Mesendoderm (in vitro differentiated cells): ENCODE measurements at regions not wholly inside any gene's neighbourhood (a gene's known extent, or its start where the extent isn't known, plus 50 kb on each side); places are given as distances from the start of the nearest gene placed in this dataset.
A peak's percentile ranks its signal among the peaks of the same experiment; 100 is the strongest.

Source experiments
- DNase-seq: peaks from one replicate; pipeline ENCODE4 v3.0.0; 2013
- H2AK5ac ChIP-seq: 2 replicates; pipeline ENCODE4 v1.6.1; 2013; ENCODE audit warnings: low read length, inconsistent platforms
- H2BK120ac ChIP-seq: 2 replicates; pipeline ENCODE4 v1.6.1; 2013; ENCODE audit warnings: low read depth, mild to moderate bottlenecking, low read length, moderate library complexity, mixed read lengths
- H2BK15ac ChIP-seq: replicated peaks from 2 replicates; pipeline ENCODE4 v1.6.1; 2013; ENCODE audit warnings: low read depth, mild to moderate bottlenecking, moderate library complexity
- H2BK5ac ChIP-seq: 2 replicates; pipeline ENCODE4 v1.6.1; 2013; ENCODE audit warnings: low read length, inconsistent platforms
- H3K18ac ChIP-seq: 2 replicates; pipeline ENCODE4 v1.6.1; 2013; ENCODE audit warnings: mild to moderate bottlenecking, low read length, mixed read lengths
- H3K23ac ChIP-seq: one replicate; pipeline ENCODE4 v1.6.1; 2013; ENCODE audit warnings: low read length
- H3K27ac ChIP-seq: 2 replicates; pipeline ENCODE4 v1.5.1; 2013; ENCODE audit warnings: low read depth, mild to moderate bottlenecking, inconsistent platforms, low read length, moderate library complexity
- H3K27me3 ChIP-seq: 2 replicates; pipeline ENCODE4 v1.6.1; 2013; ENCODE audit warnings: low read length, control low read depth, mild to moderate bottlenecking, inconsistent platforms; ENCODE audit not compliant: insufficient read depth, poor library complexity
- H3K36me3 ChIP-seq: 2 replicates; pipeline ENCODE4 v1.6.1; 2013; ENCODE audit warnings: low read length, inconsistent platforms; ENCODE audit not compliant: control insufficient read depth, insufficient read depth
- H3K4ac ChIP-seq: one replicate; pipeline ENCODE4 v1.6.1; 2013; ENCODE audit warnings: low read depth, mild to moderate bottlenecking, low read length, moderate library complexity
- H3K4me1 ChIP-seq: 2 replicates; pipeline ENCODE4 v1.6.1; 2013; ENCODE audit warnings: low read depth, low read length, inconsistent platforms; ENCODE audit not compliant: control insufficient read depth
- H3K4me2 ChIP-seq: 2 replicates; pipeline ENCODE4 v1.6.1; 2013; ENCODE audit warnings: low read length
- H3K4me3 ChIP-seq: 2 replicates; pipeline ENCODE4 v1.5.1; 2013; ENCODE audit warnings: mild to moderate bottlenecking, low read length
- H3K56ac ChIP-seq: one replicate; pipeline ENCODE4 v1.6.1; 2013; ENCODE audit warnings: low read length
- H3K79me1 ChIP-seq: 2 replicates; pipeline ENCODE4 v1.6.1; 2013; ENCODE audit warnings: low read length, inconsistent platforms
- H3K79me2 ChIP-seq: 2 replicates; pipeline ENCODE4 v1.6.1; 2013; ENCODE audit warnings: mild to moderate bottlenecking, low read length; ENCODE audit not compliant: control insufficient read depth, insufficient read depth
- H3K9ac ChIP-seq: 2 replicates; pipeline ENCODE4 v1.6.1; 2013; ENCODE audit warnings: low read length, inconsistent platforms
- H4K5ac ChIP-seq: one replicate; pipeline ENCODE4 v1.6.1; 2013; ENCODE audit warnings: low read length
- H4K8ac ChIP-seq: one replicate; pipeline ENCODE4 v1.6.1; 2013; ENCODE audit warnings: low read depth, mild to moderate bottlenecking, control low read depth, low read length, moderate library complexity
- WGBS: extraction: QIAGEN DNeasy Blood & Tissue Kit; methylation state at CpG from one replicate; pipeline ENCODE4 v1.1.7; 2013; ENCODE audit warnings: low lambda C conversion rate, missing lambda C conversion rate; ENCODE audit not compliant: insufficient coverage; ENCODE audit errors: extremely low coverage; 5-methylcytosine and 5-hydroxymethylcytosine counted together

DNA sequence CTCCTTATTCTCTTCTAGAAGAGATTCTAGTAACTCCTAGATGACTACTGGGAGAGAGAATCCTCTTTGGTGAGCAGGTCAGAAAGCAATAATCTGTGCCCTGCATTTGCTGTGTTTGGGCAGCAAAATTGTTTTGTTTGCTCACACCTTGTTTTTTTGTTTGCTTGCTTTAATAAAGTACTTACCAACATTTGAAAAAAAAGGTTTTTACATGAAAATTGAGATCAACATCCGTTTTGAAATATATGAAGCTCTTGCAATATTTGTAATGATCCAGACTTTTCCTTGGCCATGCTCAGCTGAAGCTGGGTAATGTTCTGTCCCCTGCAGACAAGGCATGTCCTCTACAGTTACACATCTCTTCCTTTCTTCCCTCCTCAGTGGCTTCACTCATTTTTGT lies 62.2 kb downstream of the DIPK2A start:
- Histone ChIP-seq H3K23ac (no peak overlapping the region), H3K56ac (no peak overlapping the region), H3K36me3 (no peaks in the 10 kb centered on the region), H3K4ac (no peak overlapping the region), H2AK5ac (no peak overlapping the region), H3K9ac (no peak overlapping the region), H2BK5ac (no peak overlapping the region), H4K5ac (no peak overlapping the region), H3K27me3 (no peaks in the 10 kb centered on the region), H3K4me3 (no peak overlapping the region), H3K18ac (no peak overlapping the region), H2BK120ac (no peak overlapping the region), H3K79me1 (no peaks in the 10 kb centered on the region), H2BK15ac (no peak overlapping the region), H4K8ac (no peak overlapping the region), H3K27ac (no peak overlapping the region), H3K79me2 (no peaks in the 10 kb centered on the region), H3K4me1 (no peaks in the 10 kb centered on the region), H3K4me2 (no peak overlapping the region)
- DNase-seq, result no peak
- no CpG with 5 or more reads among the region's 1 CpG for WGBS

DNA sequence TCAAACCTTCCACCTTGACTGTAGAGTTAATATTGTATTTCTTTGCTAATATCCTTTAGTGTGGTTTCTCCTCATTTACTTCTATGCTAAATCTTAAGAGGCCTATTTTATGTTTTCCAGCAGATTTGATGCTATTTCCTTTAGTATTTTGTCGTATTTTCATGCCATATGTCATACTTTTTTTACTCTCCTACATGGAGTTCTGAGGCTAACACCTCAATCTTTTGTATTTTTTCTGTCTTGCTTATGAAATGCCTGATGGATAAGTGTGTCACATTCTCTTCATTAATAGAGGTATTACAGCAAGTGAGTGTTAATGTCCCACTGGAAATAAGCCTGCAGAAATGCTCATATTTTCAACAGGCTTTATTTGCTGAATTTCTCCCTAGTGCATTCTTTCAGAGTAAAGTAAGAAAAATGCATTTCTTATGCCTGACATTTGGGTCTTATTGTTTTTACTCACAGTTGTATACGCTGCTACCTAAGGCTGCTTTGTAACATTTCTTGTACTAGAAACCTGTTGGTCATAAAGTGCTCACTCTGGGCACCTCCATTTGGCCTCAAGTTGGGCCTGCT lies 63.2 kb downstream of the DIPK2A start:
- Histone ChIP-seq H2BK15ac (no peak overlapping the region), H3K4me2 (no peak overlapping the region), H3K27ac (no peak overlapping the region), H4K8ac (no peak overlapping the region), H3K36me3 (no peaks in the 10 kb centered on the region), H2AK5ac (no peak overlapping the region), H3K4me3 (no peak overlapping the region), H3K79me2 (no peaks in the 10 kb centered on the region), H3K23ac (no peak overlapping the region), H2BK120ac (no peak overlapping the region), H3K27me3 (no peaks in the 10 kb centered on the region), H2BK5ac (no peak overlapping the region), H3K4me1 (no peaks in the 10 kb centered on the region), H3K4ac (no peak overlapping the region), H4K5ac (no peak overlapping the region), H3K9ac (no peak overlapping the region), H3K79me1 (no peaks in the 10 kb centered on the region), H3K18ac (no peak overlapping the region), H3K56ac (no peak overlapping the region)
- DNase-seq, result no peak
- no CpG with 5 or more reads among the region's 2 CpGs for WGBS

DNA sequence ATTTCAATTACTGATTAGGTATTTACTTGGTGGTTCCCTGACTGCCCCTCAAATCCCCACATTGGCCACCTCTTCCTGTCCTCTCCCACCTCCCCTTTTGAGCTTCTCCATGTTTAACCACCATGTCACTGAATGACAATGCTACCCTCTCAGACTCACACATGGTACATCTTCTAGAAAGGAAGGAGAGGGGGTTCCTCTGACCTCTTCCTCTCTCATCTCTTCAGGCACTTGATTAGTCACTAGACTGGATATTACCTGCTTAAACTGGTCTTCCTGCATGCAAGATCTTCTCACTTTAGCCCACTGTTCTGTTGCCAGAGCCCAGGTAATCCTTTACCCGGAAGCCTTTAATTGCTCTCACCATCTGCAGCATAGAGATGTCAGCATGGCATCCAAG lies 64.9 kb downstream of the DIPK2A start:
- WGBS, result no CpG with 5 or more reads among the region's 1 CpG
- Histone ChIP-seq H3K4me3 (no peak overlapping the region), H3K36me3 (no peaks in the 10 kb centered on the region), H3K18ac (no peak overlapping the region), H3K27ac (no peak overlapping the region), H2AK5ac (no peak overlapping the region), H2BK5ac (no peak overlapping the region), H3K4ac (no peak overlapping the region), H4K8ac (no peak overlapping the region), H4K5ac (no peak overlapping the region), H2BK15ac (no peak overlapping the region), H2BK120ac (no peak overlapping the region), H3K23ac (no peak overlapping the region), H3K56ac (no peak overlapping the region), H3K4me1 (no peaks in the 10 kb centered on the region), H3K4me2 (no peak overlapping the region), H3K79me2 (no peaks in the 10 kb centered on the region), H3K27me3 (no peaks in the 10 kb centered on the region), H3K9ac (no peak overlapping the region), H3K79me1 (no peaks in the 10 kb centered on the region)
- peak; percentile 21 for DNase-seq

DNA sequence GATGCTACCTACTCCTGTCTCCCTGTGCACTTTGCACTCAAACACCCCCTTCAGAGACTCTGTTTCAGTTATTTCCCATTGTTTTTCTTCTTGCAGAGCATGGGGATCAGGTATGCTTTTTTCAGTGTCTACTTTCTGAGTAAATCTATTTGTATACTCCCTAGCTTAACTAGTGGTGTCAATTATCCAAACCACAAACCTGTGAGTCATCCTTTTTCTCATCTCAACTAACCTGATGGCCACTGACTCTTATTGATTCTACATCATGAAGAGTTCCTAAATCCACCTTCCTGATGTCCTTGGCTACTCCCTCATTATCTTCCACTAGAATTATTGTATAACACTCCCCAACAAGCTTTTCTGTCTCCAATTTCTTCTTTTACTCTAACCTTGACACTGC lies 68.0 kb downstream of the DIPK2A start:
- no peaks in the 10 kb centered on the region for H3K36me3 ChIP-seq
- no peak overlapping the region for H2AK5ac ChIP-seq
- no peak overlapping the region for H4K8ac ChIP-seq
- H3K79me2 ChIP-seq, result no peaks in the 10 kb centered on the region
- no peak overlapping the region for H3K23ac ChIP-seq
- no peak overlapping the region for H3K4me3 ChIP-seq
- H3K4me2 ChIP-seq, result no peak overlapping the region
- no peaks in the 10 kb centered on the region for H3K79me1 ChIP-seq
- no peak overlapping the region for H3K27ac ChIP-seq
- no peak overlapping the region for H2BK5ac ChIP-seq
- H3K18ac ChIP-seq, result no peak overlapping the region
- H2BK120ac ChIP-seq, result no peak overlapping the region
- no peak overlapping the region for H3K56ac ChIP-seq
- no peak for DNase-seq
- no peak overlapping the region for H2BK15ac ChIP-seq
- no peaks in the 10 kb centered on the region for H3K27me3 ChIP-seq
- H3K4me1 ChIP-seq, result no peaks in the 10 kb centered on the region
- no peak overlapping the region for H3K4ac ChIP-seq
- H4K5ac ChIP-seq, result no peak overlapping the region
- no peak overlapping the region for H3K9ac ChIP-seq

DNA sequence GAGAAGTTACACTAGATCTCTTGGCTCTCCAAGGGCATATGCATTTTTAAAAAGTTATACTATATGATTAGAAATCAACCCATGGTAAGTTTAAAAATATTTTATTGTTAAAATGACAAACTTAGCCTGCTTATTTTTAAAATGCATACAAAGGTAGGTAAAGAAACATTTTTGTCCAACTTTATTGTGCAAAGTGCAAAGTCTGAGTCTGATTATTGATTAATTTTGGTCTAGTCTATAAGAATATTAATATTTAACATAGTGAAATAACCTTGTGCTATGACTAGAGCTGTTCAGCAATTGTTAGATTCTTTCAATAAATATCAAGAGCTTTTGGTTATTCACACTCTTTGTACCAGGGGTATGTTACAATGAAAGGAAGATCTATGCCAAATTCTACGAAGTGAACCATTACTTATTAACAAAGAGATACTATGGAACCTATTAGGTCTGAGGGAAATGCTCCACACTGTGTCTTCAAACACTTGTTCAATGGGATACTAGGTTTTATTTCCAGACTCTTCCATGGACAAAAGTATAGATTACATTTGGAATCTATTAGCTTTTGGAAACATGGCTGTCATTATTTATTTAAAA lies 70.4 kb downstream of the DIPK2A start:
- Histone ChIP-seq H3K18ac (no peak overlapping the region), H4K8ac (no peak overlapping the region), H4K5ac (no peak overlapping the region), H3K79me1 (no peaks in the 10 kb centered on the region), H3K4me2 (no peak overlapping the region), H2BK5ac (no peak overlapping the region), H2BK120ac (no peak overlapping the region), H3K4ac (no peak overlapping the region), H3K27ac (no peak overlapping the region), H3K56ac (no peak overlapping the region), H3K4me3 (no peak overlapping the region), H3K36me3 (no peaks in the 10 kb centered on the region), H2BK15ac (no peak overlapping the region), H3K27me3 (no peaks in the 10 kb centered on the region), H3K9ac (no peak overlapping the region), H2AK5ac (no peak overlapping the region), H3K79me2 (no peaks in the 10 kb centered on the region), H3K4me1 (no peaks in the 10 kb centered on the region), H3K23ac (no peak overlapping the region)
- no peak for DNase-seq
- no CpG with 5 or more reads among the region's 1 CpG for WGBS

DNA sequence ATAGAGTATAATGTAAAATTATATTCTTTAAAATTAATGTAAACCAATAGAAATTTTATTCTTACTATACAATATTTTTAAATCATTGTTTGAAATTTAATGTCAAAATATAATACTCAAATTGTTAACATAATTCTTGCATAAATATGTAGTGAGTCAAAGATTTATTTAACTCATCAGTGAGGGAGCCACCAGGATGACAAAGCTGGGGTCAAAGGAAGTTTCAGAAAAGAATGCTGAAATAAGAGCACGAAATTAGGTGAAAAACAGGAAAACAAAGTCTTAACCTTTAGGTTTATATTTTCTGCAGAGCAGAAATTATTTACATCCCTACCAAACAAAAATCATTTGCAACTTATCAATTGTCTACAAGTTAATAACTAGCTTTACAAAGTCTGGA lies 74.1 kb downstream of the DIPK2A start:
- Histone ChIP-seq H3K9ac (no peak overlapping the region), H3K4me2 (no peak overlapping the region), H2BK120ac (no peak overlapping the region), H4K5ac (no peak overlapping the region), H4K8ac (no peak overlapping the region), H3K4me3 (no peak overlapping the region), H3K27ac (no peak overlapping the region), H3K4me1 (no peaks in the 10 kb centered on the region), H2BK15ac (no peak overlapping the region), H3K56ac (no peak overlapping the region), H3K36me3 (no peaks in the 10 kb centered on the region), H3K27me3 (no peaks in the 10 kb centered on the region), H2AK5ac (no peak overlapping the region), H3K23ac (no peak overlapping the region), H2BK5ac (no peak overlapping the region), H3K18ac (no peak overlapping the region), H3K79me1 (no peaks in the 10 kb centered on the region), H3K79me2 (no peaks in the 10 kb centered on the region), H3K4ac (no peak overlapping the region)
- WGBS, result no CpG with 5 or more reads among the region's 1 CpG
- no peak for DNase-seq
